ENCODE measurements at regions not wholly inside any gene's neighbourhood (a gene's known extent, or its start where the extent isn't known, plus 50 kb on each side); places are given as distances from the start of the nearest gene placed in this dataset.
"Not testable (repeated sequence)": the region's sequence is repeated elsewhere in the genome, so short reads cannot be mapped to it uniquely, and the experiment has no call there.

- DNase-seq (ENCODE audit: low spot score) (no peak), ATAC-seq (no peak)
Measured at GRCh38 chr11:104781037-104781436, 117.2 kb downstream of the CASP12 start.

GRCh38 chr11:104776501-104777170 is 121.6 kb downstream of the CASP12 start:
- DNase-seq (ENCODE audit: low spot score) = no peak
- no peak for ATAC-seq

- no peak for DNase-seq (ENCODE audit: low spot score)
- ATAC-seq = no peak
Measured at GRCh38 chr11:104774578-104774977, 123.7 kb downstream of the CASP12 start.

- no peak for ATAC-seq
- no peak for DNase-seq (ENCODE audit: low spot score)
Measured at GRCh38 chr11:104772806-104773241, 125.4 kb downstream of the CASP12 start.

GRCh38 chr11:104771763-104772162 is 126.5 kb downstream of the CASP12 start:
- ATAC-seq = no peak
- no peak for DNase-seq (ENCODE audit: low spot score)

- not testable (repeated sequence) for ATAC-seq; DNase-seq (ENCODE audit: low spot score)
Measured at GRCh38 chr11:104771046-104771445, 127.2 kb downstream of the CASP12 start.

- ATAC-seq (no peak), DNase-seq (ENCODE audit: low spot score) (no peak)
Measured at GRCh38 chr11:104765401-104766095, 132.7 kb downstream of the CASP12 start.

- no peak for DNase-seq (ENCODE audit: low spot score)
- ATAC-seq = no peak
Measured at GRCh38 chr11:104764710-104765045, 133.6 kb downstream of the CASP12 start.

- no peak for DNase-seq (ENCODE audit: low spot score)
- ATAC-seq = no peak
Measured at GRCh38 chr11:104763930-104764709, 134.1 kb downstream of the CASP12 start.

GRCh38 chr11:104761511-104761910 is 136.7 kb downstream of the CASP12 start:
- no peak for ATAC-seq
- no peak for DNase-seq (ENCODE audit: low spot score)

- ATAC-seq (no peak), DNase-seq (ENCODE audit: low spot score) (no peak)
Measured at GRCh38 chr11:104759464-104759863, 138.8 kb downstream of the CASP12 start.

- ATAC-seq (no peak), DNase-seq (ENCODE audit: low spot score) (no peak)
Measured at GRCh38 chr11:104738918-104739317, 159.3 kb downstream of the CASP12 start.

- DNase-seq (ENCODE audit: low spot score) (no peak), ATAC-seq (no peak)
Measured at GRCh38 chr11:104738208-104738607, 160.1 kb downstream of the CASP12 start.

- no peak for ATAC-seq
- no peak for DNase-seq (ENCODE audit: low spot score)
Measured at GRCh38 chr11:104736502-104736901, 161.8 kb downstream of the CASP12 start.

GRCh38 chr11:104734998-104735397 is 163.3 kb downstream of the CASP12 start:
- ATAC-seq = no peak
- no peak for DNase-seq (ENCODE audit: low spot score)

GRCh38 chr11:104731890-104732289 is 166.4 kb downstream of the CASP12 start:
- DNase-seq (ENCODE audit: low spot score) = no peak
- ATAC-seq = no peak

- DNase-seq (ENCODE audit: low spot score) (no peak), ATAC-seq (no peak)
Measured at GRCh38 chr11:104728927-104729326, 169.3 kb downstream of the CASP12 start.

- ATAC-seq (no peak), DNase-seq (ENCODE audit: low spot score) (no peak)
Measured at GRCh38 chr11:104727768-104728167, 170.5 kb downstream of the CASP12 start.

- DNase-seq (ENCODE audit: low spot score) (no peak), ATAC-seq (no peak)
Measured at GRCh38 chr11:104727095-104727494, 171.2 kb downstream of the CASP12 start.

GRCh38 chr11:104725796-104726408 is 172.4 kb downstream of the CASP12 start:
- ATAC-seq (no peak), DNase-seq (ENCODE audit: low spot score) (no peak)

GRCh38 chr11:104713401-104713800 is 184.9 kb downstream of the CASP12 start:
- DNase-seq (ENCODE audit: low spot score) (no peak), ATAC-seq (no peak)
